H4 (cell line): ENCODE measurements at regions not wholly inside any gene's neighbourhood (a gene's known extent, or its start where the extent isn't known, plus 50 kb on each side); places are given as distances from the start of the nearest gene placed in this dataset.
"Not testable (repeated sequence)": the region's sequence is repeated elsewhere in the genome, so short reads cannot be mapped to it uniquely, and the experiment has no call there.

Source experiments
- DNase-seq: peaks from one replicate; pipeline ENCODE4 v3.0.0-alpha.2; 2015; ENCODE audit warnings: low spot score

DNA sequence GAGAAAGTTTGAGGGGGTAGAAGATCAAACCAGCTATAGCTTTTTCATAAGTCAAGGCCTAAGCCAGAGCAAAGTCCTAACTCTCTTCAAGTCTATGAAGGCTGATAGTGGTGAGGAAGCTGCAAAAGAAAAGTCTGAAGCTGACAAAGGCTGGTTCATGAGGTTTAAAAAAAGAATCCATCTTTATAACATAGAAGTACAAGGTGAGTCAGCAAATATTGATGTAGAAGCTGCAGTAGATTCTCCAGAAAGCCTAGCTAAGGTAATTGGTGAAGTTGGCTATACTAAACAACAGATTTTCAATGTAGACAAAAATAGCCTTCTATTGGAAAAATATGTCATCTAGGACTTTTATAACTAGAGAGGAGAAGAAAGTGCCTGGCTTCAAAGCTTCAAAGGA is 141.4 kb upstream of the ZNF521 start:
- DNase-seq = no peak

DNA sequence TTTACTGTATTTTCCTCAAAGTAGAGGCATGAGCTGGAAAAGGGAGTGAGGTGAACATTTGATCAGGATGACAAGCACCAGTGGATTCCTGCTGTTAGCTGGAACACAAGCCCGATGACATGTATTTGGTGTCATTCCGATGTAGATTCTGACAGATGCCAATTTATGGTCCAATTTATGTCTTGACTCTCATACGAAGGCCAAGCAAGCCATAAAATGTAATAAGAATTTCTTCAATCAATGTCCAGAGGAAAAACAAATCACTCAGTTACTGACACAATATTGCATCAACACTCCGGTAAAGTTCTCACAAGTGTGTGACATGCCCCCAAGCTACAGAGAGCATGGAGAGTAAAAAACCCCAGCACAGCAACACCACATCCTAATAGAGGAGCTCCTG is 138.3 kb upstream of the ZNF521 start:
- no peak for DNase-seq

DNA sequence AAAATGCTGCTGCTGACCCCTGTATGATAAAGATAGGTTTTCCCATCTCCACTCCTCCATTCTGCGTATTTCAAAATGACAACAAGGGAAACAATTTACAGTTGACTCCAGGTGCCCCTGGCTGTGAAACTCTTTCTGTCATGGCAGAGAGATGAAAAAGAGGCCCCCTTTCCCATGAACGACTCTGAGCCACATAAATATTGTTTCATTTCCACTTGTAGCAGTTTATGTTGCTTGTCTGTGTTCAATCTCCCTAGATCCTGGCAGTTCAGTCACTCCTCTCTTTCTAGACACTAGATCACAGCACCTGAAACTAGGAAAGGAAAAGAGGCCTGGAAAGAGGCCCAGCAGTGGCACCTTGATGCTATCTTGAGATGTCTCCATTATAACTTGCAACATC is 121.0 kb upstream of the ZNF521 start:
- DNase-seq = no peak

DNA sequence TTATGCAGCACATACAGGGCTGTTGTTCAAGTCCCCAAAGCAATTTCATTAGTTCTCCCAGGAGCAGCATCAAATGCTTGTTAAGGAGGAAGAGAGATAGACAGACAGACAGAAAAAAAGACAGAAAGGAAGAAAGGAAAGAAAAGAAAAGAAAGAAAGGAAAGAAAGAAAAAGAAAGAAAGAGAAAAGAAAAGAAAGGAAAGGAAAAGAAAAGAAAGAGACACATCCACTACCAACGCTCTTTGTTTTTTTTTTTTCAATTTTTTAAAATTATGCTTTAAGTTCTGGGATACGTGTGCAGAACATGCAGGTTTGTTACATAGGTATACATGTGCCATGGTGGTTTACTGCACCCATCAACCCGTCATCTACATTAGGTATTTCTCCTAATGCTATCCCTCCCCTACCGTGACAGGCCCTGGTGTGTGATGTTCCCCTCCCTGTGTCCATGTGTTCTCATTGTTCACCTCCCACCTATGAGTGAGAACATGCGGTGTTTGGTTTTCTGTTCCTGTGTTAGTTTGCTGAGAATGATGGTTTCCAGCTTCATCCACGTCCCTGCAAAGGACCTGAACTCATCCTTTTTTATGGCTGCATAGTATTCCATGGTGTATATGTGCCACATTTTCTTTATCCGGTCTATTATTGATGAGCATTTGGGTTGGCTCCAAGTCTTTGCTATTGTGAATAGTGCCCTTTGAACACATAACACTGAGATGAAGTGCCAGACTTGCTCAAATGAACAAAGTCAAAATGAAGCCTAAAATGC is 119.0 kb upstream of the ZNF521 start:
- DNase-seq = not testable (repeated sequence)

DNA sequence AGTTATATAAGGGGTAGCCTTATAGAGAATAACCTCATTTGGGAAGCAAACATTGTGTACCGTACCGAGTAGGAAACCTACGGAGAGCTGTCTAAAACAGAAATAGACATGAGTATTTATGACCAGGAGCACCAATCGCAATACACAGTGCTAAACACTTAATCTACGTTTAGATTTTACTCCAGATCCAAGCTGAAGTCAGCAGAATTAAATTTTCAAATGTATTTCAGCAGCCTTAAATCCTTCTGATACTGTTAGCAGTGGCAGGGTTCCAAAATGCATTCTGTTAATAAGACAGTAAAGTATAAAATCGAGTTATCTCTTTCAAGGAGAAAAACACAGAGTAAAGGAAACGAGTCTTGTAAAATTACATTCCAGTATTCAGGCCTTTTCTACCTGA is 118.1 kb upstream of the ZNF521 start:
- DNase-seq = no peak

DNA sequence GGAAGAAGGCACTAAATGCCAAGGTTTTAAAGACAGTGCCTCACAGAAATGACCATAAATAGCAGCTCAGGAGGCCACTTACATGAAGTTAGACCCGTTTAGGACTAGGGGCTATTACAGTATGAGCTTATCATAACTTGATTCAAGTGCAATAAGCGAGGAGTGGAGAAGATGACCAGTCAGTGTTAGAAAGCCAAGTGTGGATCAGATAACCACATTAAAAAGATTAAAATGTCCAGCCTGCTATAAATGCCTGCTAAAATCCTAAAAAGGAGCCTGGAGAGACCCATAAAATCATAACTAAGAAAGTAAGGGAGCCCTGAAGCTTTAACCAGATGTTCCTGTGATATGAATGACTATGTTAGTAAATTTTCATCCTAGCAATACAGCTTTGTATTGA is 117.5 kb upstream of the ZNF521 start:
- DNase-seq = no peak

DNA sequence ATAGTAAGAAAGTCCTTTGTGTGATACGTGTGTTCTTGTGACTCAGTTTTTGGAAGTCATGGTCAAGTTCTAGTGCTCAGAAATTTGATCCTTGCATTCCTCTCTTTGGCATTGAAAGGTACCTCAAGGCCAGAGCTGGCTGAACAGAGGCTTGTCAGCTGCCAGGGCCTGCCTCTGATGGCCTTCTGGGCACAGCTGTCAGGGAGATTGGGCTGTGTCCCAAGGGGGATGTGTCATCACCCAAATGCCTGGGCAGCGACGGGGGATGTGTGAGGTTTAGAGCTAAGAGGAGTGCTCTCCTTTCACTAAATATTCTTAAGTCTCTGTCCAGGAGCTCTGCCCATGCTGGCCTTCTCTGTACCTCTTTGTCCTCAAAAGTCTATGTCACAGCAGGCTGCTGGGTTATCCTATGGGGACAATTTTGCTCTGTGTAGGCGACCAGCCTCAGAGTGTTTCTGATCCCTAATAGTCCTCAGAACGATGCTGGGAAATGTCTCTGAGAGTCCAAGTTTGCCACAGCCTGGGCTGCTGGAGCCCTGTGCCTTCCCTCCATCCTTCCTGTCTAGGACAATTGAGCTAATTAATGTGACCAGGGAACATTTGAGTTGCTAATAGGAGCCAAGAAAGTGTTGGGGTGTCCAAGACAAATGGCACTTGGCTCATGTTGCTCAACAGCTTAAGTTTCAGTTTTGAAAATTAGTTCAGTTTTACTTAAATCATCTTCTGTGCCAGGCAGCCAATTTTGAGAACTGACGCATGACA is 115.4 kb upstream of the ZNF521 start:
- DNase-seq = peak; percentile 66

DNA sequence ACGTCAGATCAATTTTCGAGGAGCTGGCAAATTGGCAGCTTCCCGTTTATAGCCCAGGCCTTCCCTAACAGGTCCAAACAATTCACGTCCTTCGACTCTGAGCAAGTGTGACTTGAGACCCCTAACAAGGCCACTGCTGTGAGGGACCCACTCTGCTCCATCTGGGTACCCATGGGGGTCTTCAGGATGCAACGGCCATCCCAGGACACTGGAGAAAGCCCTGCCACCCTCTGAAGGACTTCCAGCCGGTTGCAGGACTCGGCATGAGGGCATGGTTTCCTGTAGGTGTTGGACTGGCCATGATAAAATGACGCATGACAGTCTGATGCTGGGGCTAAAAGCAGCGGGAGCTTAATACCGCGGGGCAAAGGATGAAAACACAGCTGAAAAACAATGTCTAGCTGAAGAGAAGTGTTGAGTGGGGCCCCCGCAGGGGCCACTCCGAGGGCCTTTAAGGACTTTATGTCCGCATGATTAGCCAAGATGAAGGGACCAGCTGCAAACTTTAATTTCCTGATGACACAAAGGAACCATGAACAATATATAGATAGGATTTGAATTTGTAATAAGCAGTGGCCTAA is 113.3 kb upstream of the ZNF521 start:
- no peak for DNase-seq

DNA sequence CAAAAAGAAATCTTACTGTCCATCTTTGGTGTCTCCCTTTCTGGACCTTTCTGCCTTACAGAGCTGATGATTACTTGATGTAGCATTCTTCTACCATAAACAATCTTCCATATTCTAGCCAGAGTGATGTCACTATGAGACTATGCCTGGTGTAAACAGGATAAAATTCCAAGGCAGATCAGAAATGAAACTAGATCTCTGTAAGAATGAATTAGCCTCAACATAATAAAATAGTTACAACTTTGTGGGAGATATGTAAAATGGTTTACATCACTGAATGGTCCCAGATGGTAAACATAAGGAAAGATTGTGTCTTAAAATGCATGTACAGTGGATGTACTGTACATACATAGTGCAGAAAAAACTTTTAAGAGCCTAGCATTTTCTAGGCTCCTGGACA is 112.3 kb upstream of the ZNF521 start:
- DNase-seq = peak; percentile 71

DNA sequence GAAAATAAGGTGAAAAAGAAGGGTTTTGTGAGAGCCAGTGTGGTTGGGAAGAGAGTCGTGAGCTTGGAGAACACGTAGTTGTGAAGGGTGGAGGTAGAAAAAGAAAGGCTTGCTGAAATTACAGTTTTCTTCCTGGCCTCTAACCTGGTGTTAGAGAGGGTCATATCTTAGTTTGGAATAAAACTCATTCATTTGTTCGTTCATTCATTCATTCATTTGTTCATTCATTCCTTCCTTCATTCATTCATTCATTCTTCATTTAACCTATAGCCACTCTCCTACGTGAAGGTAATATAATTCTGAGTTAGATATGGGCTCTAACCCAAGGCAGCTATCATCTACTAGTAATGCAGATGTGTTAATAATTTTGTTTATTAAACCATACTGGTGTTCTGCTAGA is 111.8 kb upstream of the ZNF521 start:
- no peak for DNase-seq

DNA sequence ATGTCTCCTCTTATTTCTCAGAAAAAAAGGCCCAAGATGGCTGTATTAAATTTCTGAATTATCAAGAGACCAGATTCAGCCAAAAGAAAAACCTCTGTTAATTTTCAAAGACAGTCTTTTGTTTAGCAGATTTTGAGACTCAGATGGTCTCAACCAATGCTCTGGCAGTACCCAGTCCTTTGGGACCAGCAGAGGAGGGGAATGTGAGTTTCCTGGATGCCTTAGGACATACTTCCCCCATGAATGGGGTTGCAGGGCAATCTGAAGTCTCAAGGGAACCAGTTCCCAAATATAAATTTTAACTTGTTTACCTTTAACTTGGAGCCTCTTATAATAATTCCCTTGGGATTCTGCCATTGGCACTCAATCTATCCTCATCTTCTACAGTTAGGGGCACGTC is 107.8 kb upstream of the ZNF521 start:
- DNase-seq = no peak

DNA sequence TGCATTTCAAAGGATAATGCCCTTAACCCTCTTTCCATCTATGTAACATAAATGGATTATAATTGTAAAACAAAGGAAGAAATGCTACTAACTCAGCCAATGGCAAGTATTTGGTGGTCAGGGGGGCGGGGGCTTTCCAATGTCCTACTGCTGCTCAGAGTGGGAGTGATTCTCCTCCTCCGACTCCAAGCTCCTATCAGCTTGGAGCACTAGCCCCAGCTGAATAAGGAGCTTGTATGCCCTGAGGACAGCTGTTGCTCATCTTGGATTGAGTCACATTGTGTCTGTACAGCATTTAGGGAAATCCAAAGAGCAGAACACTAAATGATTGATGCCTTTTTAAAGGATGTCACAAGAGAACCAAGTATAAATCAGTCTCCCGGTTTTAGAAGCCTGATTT is 105.6 kb upstream of the ZNF521 start:
- no peak for DNase-seq

DNA sequence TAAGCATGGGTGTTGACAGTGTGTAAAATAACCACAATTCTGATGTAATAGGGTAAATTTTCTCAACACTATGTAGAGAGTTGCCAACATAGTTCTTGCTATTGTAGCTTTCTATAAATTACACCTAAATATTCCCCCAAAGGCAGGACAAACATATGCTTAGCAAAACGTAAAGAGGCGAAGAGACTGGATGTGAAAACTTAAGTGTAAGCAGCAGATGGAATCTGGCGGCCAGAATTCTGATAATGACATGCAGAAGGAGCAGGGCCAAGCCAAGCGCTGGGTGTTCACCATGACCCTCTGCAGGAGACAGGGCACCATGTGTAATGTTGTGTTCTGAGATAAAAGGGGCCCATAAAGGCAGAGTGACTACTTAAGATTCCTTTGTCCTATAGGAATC is 105.2 kb upstream of the ZNF521 start:
- DNase-seq = no peak

DNA sequence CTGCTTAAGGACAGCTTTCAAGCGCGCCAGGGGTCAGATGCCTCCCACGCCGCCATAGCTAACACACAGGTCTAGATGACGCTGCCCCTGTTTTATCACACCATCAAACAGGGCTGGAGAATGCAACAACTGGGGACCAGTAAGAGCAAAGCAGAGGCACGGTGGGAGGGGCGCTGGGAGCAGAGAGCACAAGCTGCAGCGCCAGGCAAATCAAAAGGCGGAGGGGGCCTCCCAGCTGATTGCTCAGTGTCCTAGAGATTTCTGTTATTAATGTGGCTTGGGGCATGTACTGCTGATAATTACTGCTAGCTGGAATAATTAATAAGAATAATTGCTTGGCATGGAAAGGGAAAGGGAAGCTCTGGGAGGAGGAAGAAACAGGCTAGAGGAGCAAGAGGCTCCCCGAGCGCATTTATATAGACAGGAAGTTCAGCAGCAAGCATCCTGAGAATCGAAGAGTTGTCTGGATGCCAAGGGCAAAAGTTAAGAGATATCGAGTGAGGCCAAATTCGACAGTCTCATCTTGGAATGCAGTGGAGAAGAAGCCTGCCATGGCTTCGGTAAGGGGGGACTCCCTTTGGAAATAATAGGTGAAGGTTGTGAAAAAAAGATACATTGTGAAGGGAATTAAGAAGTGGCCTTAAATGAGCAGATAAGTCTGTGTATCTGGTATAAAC is 104.5 kb upstream of the ZNF521 start:
- DNase-seq = no peak

DNA sequence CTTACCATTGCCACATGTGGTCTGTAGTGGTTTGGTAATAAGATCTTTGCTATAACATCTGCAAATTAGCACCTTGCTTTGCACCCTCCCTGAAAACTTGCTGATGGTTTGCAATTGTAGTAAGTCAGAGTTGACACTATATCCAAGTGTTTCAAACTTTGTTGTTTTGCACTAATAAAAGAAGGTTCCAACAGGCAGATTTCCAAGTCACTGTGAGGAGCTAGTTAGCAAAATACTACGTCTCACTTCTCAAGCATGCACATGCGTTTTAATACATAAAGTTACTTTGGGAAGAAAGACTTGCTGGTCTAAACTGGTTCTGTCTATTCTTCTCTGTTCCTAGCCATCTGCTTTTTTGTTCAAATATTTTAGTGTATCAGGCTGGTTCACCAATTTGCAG is 103.7 kb upstream of the ZNF521 start:
- DNase-seq = no peak

DNA sequence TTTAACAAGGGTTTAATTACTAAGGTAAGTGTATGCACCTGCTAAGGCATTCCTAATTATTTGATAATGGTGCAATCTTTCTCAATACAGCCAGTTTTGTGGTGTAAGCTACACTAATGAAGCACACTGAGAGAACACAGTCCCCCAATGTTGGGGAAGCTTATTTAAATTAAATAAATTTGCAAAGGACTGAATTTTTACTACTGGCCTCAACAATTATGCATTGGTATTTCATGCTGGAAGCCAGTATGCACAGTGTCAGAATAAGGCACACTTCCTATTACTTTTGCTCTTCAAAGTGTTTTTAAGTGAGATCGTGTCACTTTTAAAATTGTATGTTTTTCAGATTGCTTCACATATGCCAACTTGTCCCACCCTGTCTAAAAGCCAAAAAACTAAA is 103.2 kb upstream of the ZNF521 start:
- no peak for DNase-seq

DNA sequence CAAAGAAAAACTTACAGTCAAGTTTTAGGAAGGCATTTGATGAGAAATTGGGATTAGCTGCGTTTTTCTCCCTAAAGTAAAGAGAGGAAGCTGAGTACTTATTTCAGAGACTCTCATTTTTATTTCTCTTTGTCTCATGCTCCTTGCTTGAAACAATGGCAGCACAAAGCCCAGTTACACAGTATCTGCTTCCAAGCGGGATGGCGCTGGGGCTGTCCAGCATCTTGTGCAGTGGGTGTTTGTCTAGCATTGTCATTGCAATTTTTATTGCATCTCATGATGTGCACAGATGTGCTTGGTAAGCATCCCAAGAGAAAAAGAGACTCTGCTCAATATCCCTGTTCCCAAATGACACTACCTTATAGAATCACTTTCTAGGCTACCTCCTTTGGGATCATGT is 102.8 kb upstream of the ZNF521 start:
- no peak for DNase-seq

DNA sequence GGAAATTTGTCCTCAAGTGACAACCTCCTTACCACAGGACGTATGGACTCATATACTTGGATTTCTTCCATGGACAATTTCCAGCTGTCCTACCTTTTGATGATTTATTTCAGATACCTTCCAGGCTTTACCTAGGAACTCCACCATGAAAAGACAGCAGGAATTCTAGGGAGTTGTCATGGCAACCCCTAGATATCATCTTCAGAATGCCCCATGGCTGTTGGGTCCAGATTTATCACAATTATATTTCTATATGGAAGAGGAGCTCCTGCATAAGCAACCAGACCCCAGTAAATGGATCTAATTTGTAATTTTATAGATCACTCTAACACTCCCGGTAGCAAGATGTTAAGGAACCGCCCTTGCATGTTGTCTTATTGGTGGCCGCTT is 102.3 kb upstream of the ZNF521 start:
- DNase-seq = no peak

DNA sequence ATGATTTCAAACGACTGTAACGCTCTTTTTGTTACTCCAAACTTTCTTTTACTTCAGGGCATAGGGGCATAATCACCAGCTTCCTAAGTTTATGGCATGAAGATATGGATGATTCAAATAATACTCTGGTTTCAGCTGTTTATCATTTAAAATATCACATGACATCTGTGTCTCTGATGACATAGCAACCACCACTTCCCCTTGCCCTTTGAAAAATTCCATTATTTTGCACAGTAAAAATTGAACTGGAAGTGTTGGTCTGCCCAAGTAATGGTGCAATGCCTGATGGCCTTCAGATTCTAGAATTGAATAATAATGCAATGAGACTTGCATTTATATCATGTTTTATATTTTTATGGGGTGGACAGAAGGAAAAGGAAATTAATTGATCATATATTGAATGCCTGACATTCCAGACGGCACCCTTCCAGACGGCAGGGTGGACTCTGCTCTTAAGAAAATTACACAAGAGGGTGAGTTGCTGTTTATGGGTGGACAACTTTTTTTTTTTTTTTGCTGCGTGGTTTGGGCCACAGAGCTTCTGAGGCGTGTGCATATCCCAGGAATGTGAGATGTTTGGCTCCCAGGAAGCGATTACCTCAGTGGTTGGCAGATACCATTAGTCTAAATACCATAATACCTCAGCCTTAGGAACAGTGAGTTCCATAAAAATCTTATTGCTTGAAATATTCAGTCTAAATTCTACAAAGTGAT is 101.7 kb upstream of the ZNF521 start:
- peak; percentile 47 for DNase-seq

DNA sequence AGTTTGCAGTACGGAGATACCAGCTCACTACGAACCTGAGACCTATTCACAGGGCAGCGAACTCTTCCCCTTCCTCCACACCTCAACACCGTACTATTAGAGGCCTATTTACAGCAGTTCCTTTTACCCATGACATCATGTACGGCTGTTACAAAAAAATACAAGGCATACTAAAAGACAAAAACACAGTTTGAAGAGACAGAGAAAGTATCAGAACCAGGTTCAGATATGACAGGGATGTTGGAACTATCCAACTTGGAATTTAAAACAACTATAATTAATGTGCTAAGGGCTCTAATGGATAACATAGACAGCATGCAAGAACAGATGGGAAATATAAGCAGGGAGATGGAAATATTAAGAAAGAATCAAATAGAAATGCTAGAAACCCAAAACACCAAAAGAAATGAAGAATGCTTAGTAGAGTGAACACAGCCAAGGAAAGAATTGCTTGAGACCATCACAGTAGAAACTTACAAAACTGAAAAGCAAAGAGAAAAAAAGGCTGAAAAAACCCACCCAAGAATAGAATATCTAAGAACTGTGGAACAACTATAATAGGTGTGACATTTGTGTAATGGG is 99.2 kb upstream of the ZNF521 start:
- no peak for DNase-seq

DNA sequence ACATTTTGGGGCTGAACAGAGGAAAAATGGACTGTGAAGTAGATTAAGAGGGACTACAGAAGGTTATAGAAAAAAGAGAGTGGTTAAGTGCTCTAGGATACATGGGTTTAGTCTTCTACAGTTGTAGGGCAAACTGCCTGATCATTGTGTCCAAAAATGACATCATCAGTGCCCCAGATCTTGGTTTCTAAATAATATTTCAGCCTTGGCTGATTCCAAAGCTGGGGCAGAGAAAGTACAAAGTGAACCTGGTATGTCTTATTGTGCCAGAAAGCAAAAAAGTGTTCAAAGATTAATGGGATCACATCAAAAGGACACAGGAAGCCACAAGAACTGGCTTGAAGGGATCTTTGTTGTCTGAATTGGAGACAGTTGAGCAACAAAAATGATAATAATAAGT is 97.1 kb upstream of the ZNF521 start:
- DNase-seq = no peak

DNA sequence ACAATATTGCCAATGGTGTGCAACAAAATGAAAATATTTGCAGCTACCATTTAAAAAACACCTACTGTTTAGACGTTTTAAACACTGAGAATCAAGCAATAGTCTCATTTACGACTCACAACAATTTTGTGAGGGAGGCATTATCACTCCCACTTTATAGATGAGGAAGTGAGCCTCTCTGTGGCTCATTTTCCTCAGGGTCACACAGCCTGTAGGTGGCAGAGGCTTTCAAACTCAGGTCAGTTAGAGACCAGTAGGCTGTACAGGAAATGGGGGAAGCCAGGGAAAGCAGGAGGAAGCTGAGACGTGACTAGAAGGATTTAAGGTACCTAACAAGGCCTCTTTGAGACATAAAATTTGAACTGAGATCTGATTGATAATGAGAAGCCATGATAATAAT is 95.0 kb upstream of the ZNF521 start:
- peak; percentile 17 for DNase-seq
